Activated CD4-positive, alpha-beta T cell treated with anti-CD3 and anti-CD28 coated beads for 36 hours (primary cell): ENCODE measurements at regions not wholly inside any gene's neighbourhood (a gene's known extent, or its start where the extent isn't known, plus 50 kb on each side); places are given as distances from the start of the nearest gene placed in this dataset.
A peak's percentile ranks its signal among the peaks of the same experiment; 100 is the strongest.
"Not testable (repeated sequence)": the region's sequence is repeated elsewhere in the genome, so short reads cannot be mapped to it uniquely, and the experiment has no call there.

Source experiments
- ATAC-seq: fragments of 200-7000 bp; cut with Tn5 transposase; one replicate; pipeline ENCODE4 v1.10.0; 2021; ENCODE audit warnings: mild to moderate bottlenecking, moderate library complexity
- CTCF ChIA-PET: fragments of 350-600 bp; sonication (Branson Sonifier 250); formaldehyde crosslinking; loops from one replicate; lab custom pipeline; 2021; ENCODE audit warnings: antibody characterized with exemption; lab: Charles Lee
- POLR2A ChIA-PET: fragments of 350-600 bp; sonication (Branson Sonifier 250); formaldehyde crosslinking; loops from one replicate; lab custom pipeline; 2021; ENCODE audit warnings: antibody characterized with exemption, inconsistent platforms; lab: Charles Lee
- DNase-seq: peaks from one replicate; pipeline ENCODE4 v3.0.0-alpha.2; 2020
- H3K27ac Mint-ChIP-seq: one replicate; pipeline ENCODE4 v1.8.0; 2021; ENCODE audit warnings: mixed read lengths
- H3K27me3 Mint-ChIP-seq: one replicate; pipeline ENCODE4 v1.8.0; 2021; ENCODE audit warnings: mixed read lengths
- H3K36me3 Mint-ChIP-seq: one replicate; pipeline ENCODE4 v1.8.0; 2021; ENCODE audit warnings: low read depth, mixed read lengths
- H3K4me1 Mint-ChIP-seq: one replicate; pipeline ENCODE4 v1.8.0; 2021; ENCODE audit warnings: mixed read lengths
- H3K4me3 Mint-ChIP-seq: one replicate; pipeline ENCODE4 v1.8.0; 2021; ENCODE audit warnings: mild to moderate bottlenecking, moderate library complexity, mixed read lengths
- H3K9me3 Mint-ChIP-seq: one replicate; pipeline ENCODE4 v1.8.0; 2021; ENCODE audit warnings: low read depth, mixed read lengths
- intact Hi-C, 2 experiments: fragments of 100-400 bp; cut with DNase I in 1 of 2; cut with micrococcal nuclease in 1 of 2; formaldehyde crosslinking; loops; one replicate each; pipeline versions ENCODE4 v1.14.2 to v1.15.1; 2022 to 2024; cut with DNase I, micrococcal nuclease

DNA sequence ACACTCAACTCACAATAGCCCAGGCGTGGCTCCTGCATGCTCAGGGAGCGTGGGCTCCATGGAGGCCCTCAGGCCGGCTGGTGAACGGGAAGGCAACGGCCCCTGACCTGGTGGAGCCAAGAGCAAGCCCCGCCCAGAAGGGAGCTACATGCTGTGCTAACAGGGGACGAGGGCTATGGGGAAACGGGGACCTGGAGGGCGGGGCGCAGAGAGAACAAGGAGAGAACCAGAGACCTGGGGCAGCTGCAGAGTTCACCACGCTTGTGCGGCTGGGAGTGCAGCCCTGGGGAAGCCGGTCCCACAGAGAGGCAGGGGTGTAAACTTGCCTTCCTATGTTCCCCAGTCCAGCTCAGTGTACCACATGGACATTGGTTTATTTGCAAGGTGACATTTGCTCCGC is 69.2 kb upstream of the PPP2R2D start:
- no peak for ATAC-seq
- Mint-ChIP-seq H3K4me1 (no peaks in the 10 kb centered on the region), H3K9me3 (peaks cover 3% of the 10 kb centered on the region), H3K4me3 (no peak overlapping the region), H3K36me3 (no peaks in the 10 kb centered on the region), H3K27ac (no peak overlapping the region), H3K27me3 (peaks cover 13% of the 10 kb centered on the region)
- POLR2A ChIA-PET, result no interaction called here
- no peak for DNase-seq
- intact Hi-C loops, result no loop called here
- CTCF ChIA-PET, result no interaction called here

DNA sequence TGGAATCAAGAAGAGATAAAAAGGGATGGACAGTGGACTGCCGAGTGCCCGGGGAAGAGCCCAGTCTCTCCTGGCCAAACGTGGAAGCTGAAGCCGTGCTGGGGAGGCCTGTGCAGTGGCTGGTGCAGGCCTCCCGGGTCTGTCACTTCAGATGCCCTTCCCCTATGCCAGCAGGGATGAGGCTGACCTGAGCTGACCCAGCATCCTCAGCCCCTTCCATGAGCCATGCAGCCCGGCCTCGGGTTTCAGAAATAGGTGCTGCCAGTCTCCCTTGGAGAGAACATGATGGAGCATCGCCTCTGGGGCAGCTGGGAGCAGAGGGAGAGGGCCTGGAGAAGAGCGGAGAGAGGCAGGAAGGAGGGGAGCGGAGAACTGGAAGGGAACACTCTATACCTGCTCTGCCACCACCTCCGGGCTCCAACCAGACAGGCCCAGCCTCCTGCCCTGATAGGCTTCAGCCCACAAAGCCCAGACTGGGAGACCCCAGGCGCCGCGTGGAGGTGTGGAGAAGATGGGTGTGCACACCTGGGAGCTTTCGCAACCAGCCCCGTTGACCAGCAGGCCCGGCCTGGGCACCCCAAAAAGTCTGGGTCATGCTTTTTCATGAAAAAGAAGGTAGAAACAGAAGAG is 68.6 kb upstream of the PPP2R2D start:
- DNase-seq, result no peak
- POLR2A ChIA-PET, result no interaction called here
- CTCF ChIA-PET, result no interaction called here
- no peaks in the 10 kb centered on the region for H3K36me3 Mint-ChIP-seq
- intact Hi-C loops, result no loop called here
- ATAC-seq, result no peak
- H3K4me1 Mint-ChIP-seq, result no peaks in the 10 kb centered on the region
- peaks cover 13% of the 10 kb centered on the region for H3K27me3 Mint-ChIP-seq
- peaks cover 3% of the 10 kb centered on the region for H3K9me3 Mint-ChIP-seq
- H3K4me3 Mint-ChIP-seq, result no peak overlapping the region
- no peak overlapping the region for H3K27ac Mint-ChIP-seq

DNA sequence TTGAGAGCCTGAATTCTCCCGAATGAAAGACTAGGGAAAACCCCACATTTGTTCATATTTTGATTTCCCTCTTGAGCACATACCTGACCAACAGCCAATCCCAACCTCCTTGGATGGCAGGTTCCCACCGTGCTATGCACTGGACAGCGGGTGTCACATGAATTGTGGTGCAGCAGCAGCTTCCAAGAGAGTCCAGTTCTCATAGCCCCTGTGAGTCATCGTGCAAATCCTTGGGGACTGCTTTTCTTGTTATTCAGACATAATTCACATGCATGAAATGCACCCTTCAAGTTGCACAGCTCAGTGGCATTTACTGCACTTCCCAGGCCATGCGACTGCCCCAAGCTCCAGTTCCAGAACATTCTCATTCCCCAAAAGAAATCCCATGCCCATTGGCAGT is 67.8 kb upstream of the PPP2R2D start:
- H3K36me3 Mint-ChIP-seq, result no peaks in the 10 kb centered on the region
- H3K4me1 Mint-ChIP-seq, result no peaks in the 10 kb centered on the region
- no peak overlapping the region for H3K4me3 Mint-ChIP-seq
- peaks cover 8% of the 10 kb centered on the region for H3K27me3 Mint-ChIP-seq
- CTCF ChIA-PET, result no interaction called here
- POLR2A ChIA-PET, result no interaction called here
- ATAC-seq, result no peak
- intact Hi-C loops, result no loop called here
- no peaks in the 10 kb centered on the region for H3K9me3 Mint-ChIP-seq
- no peak overlapping the region for H3K27ac Mint-ChIP-seq
- no peak for DNase-seq

DNA sequence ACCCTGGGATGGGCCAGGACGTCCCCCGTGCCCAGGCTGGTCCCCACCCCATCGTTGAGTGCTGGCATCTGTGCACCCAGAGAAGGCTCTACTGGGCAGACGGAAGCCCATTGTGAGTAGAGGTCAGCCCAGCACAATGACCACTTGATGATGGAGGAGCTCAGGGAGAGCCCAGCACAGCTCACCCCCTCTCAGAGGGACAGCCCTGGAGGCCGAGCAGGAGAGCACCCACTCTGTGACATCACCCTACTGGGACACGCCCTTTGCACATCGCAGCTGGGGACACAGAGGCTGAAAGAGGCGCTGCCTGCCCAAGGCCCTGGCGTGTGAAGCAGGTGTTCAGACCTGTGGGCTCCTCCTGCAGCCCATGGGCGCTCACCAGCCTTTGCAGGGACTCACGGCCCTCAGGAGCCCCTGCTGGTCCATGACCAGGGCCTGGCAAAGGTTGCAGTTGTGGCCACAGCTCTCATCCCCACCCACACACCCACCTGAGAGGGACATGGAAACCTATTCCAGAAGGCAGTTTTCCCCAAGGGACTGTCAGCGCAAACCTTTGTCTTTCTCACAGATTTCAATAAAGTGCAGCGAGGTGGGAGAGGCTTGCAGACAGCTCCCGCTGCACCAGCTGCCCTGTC is 67.2 kb upstream of the PPP2R2D start:
- H3K27ac Mint-ChIP-seq, result no peak overlapping the region
- CTCF ChIA-PET, result no interaction called here
- DNase-seq, result no peak
- H3K36me3 Mint-ChIP-seq, result no peaks in the 10 kb centered on the region
- H3K4me3 Mint-ChIP-seq, result no peak overlapping the region
- no peaks in the 10 kb centered on the region for H3K4me1 Mint-ChIP-seq
- H3K9me3 Mint-ChIP-seq, result no peaks in the 10 kb centered on the region
- POLR2A ChIA-PET, result no interaction called here
- no peak for ATAC-seq
- H3K27me3 Mint-ChIP-seq, result peaks cover 8% of the 10 kb centered on the region
- intact Hi-C loops, result no loop called here

DNA sequence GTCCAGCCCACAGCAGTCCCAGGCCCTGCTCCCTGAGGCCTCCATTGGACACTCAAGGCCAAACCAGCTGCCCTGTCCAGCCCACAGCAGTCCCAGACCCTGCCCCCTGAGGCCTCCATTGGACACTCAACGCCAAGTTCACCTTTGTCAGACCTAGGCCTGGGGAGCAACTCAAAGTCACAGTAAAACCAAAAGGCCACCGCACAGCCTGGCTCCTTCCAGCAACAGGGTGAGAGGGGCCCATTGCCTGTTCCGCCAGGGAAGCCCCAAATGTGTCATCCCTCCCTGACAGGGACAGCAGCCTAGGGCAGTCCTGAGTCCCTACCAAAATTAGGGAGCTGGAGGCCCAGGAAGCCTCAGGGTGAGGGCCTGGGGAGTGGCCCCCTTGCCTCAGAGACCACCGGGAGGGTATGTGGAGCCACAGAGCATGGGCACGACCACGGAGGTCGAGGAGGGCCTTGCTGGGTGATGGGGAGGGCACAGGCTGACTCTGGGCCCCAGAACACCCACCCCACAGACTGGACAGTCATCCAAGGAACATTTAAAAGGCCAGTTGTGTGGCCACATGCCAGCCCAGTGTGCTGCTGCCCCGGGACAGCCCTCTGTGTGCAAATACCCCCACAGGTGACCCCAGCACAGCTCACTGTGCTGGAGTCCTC is 66.5 kb upstream of the PPP2R2D start:
- H3K9me3 Mint-ChIP-seq, result no peaks in the 10 kb centered on the region

DNA sequence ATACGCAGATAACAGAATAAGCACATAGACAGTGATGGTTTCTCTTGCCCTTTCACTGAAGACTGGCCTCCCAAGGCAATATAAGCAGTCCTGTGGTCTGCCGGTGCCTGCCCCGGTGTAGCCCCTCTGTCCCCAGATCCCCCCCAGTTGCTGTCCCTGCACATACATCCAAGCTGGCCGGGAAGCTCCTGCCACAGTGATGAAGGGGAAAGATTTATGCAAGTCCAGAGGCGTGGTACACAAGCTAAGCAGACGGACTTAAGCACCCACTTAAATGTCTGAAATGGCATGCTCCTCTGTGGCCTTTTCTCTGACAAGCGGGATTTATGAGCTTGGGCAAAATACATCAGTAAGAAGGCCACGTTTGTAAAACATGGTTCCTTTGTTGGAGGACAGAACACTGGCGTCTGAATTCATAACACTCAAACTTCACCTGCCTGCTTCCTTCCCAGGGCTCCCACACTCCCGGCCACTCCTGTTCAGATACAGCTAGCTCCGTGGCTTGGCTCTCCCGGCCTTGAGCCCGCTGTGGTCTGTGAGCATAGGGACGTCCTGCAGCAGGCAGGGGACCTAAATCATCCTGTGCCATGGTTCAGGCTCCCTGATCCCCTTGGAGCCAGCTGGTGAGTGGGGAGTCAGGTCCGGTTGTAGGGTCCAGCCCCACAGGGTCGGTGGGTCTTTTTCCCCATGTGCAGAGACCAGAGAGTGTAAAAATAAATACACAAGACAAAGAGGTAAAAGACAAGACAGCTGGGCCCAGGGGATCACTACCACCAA is 61.7 kb upstream of the PPP2R2D start:
- H3K9me3 Mint-ChIP-seq, result no peaks in the 10 kb centered on the region
- intact Hi-C loops, result no loop called here

More for the DNA sequence above, 66.5 kb upstream of the PPP2R2D start:
- Mint-ChIP-seq H3K27me3 (peaks cover 6% of the 10 kb centered on the region), H3K27ac (no peak overlapping the region), H3K4me1 (no peaks in the 10 kb centered on the region), H3K36me3 (no peaks in the 10 kb centered on the region), H3K4me3 (no peak overlapping the region)
- intact Hi-C loops, result no loop called here
- ChIA-PET CTCF (no interaction called here), POLR2A (no interaction called here)
- DNase-seq (no peak), ATAC-seq (no peak)

DNA sequence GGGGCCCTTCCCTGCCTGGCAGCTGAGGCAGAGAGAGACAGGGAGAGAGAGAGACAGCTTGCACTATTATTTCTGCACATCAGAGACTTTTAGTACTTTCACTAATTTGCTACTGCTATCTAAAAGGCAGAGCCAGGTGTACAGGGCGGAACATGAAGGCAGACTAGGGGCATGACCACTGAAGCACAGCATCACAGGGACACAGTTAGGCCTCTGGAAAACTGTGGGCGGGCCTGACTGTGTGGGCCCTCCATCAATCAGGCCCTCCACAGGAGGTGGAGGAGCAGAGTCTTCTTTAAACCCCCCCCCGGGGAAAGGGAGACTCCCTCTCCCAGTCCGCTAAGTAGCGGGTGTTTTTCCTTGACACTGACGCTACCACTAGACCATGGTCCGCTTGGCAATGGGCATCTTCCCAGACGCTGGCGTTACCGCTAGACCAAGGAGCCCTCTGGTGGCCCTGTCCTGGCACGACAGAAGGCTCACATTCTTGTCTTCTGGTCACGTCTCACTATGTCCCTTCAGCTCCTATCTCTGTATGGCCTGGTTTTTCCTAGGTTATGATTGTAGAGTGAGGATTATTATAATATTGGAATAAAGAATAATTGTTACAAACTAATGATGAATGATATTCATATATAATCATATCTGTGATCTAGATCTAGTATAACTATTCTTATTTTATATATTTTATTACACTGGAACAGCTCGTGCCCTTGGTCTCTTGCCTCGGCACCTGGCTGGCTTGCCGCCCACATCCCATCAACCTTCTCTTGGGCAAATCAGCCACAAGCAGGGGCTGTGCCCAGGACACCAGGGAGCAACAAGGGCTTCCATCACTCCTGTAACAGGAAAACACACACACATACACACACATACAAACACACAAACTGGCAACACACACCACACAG is 60.7 kb upstream of the PPP2R2D start:
- DNase-seq, result peak; percentile 15
- H3K27me3 Mint-ChIP-seq, CTCF ChIA-PET, H3K4me3 Mint-ChIP-seq, ATAC-seq, H3K27ac Mint-ChIP-seq, intact Hi-C loops, H3K4me1 Mint-ChIP-seq, H3K36me3 Mint-ChIP-seq, H3K9me3 Mint-ChIP-seq, POLR2A ChIA-PET: not testable (repeated sequence)

More for the DNA sequence above, 61.7 kb upstream of the PPP2R2D start:
- H3K4me1 Mint-ChIP-seq, result no peaks in the 10 kb centered on the region
- H3K36me3 Mint-ChIP-seq, result no peaks in the 10 kb centered on the region
- H3K4me3 Mint-ChIP-seq, result no peak overlapping the region
- ATAC-seq (no peak), DNase-seq (no peak)
- no peak overlapping the region for H3K27ac Mint-ChIP-seq
- ChIA-PET POLR2A (no interaction called here), CTCF (no interaction called here)
- H3K27me3 Mint-ChIP-seq, result no peaks in the 10 kb centered on the region

DNA sequence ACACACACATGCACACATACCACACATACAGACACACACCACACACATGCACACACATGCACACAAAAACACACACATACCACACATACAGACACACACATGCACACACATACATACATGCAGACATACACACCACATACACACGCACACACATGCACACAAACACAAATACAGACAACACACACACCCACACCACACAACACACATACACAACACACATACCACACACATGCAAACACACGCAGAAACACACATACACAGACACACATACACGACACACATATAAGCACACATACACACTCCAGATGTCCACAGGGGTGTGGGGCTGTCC is 60.1 kb upstream of the PPP2R2D start:
- Mint-ChIP-seq H3K36me3 (no peaks in the 10 kb centered on the region), H3K4me1 (no peaks in the 10 kb centered on the region), H3K9me3 (no peaks in the 10 kb centered on the region), H3K27me3 (no peaks in the 10 kb centered on the region), H3K4me3 (no peak overlapping the region), H3K27ac (no peak overlapping the region)
- intact Hi-C loops, result no loop called here
- no peak for DNase-seq
- CTCF ChIA-PET, result no interaction called here
- POLR2A ChIA-PET, result no interaction called here
- no peak for ATAC-seq

DNA sequence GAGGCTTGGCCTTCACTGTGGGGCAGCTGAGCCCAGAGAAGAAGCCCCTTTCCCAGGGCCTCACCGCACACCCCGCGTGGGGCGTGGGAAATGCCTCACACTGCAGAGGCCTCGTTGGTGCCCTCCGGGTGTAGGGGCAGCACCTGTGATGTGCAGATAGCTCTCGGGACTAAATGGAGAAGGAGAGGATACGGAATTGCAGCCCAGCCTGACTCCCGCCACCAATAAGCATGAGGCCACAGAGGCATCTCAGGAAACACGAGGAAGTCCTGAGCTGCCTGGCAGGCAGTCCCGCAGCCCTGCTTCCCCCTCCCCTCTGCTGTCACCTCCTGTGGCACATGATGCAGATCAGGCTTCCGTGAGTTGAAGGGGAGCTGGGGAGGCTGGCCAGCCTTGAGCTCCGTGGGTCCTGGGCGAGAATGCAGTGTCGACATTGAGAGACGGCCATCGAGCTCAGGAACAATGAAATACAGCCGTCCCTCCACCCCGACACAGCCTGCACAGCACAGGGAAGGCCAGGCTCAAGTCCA is 59.6 kb upstream of the PPP2R2D start:
- intact Hi-C loops, result no loop called here
- Mint-ChIP-seq H3K4me3 (no peak overlapping the region), H3K27me3 (no peaks in the 10 kb centered on the region), H3K36me3 (no peaks in the 10 kb centered on the region), H3K27ac (no peak overlapping the region), H3K9me3 (no peaks in the 10 kb centered on the region), H3K4me1 (no peaks in the 10 kb centered on the region)
- ChIA-PET POLR2A (no interaction called here), CTCF (interaction anchor here (0.6 kb wide), 1 partner anchor 34 kb away, joined by 3 read pairs; no protein-coding TSS in a partner anchor)
- DNase-seq (peak; percentile 1), ATAC-seq (no peak)

DNA sequence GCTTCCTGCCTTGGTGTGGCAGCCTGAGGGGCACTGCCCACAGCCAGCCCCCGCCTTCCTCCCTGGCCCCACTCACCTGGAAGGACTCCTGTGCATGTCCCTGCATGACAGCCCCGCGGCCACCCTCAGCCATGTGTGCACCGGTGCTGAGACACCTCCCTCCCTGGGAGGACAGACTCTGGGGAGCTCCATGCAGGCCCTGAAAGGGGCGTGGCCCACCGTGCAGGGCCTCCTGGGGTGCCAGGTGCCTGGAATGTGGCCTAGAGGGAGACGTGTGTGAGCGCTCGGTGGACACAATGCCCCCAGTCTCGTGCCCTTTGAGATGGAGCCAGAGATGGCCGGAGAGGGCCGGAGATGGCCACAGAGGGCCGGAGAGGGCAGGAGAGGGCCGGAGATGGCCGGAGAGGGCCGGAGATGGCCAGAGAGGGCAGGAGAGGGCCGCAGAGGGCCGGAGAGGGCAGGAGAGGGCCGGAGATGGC is 59.1 kb upstream of the PPP2R2D start:
- ChIA-PET POLR2A (no interaction called here), CTCF (interaction anchor here (0.6 kb wide), 1 partner anchor 33 kb away, joined by 3 read pairs; no protein-coding TSS in a partner anchor)
- Mint-ChIP-seq H3K36me3 (no peaks in the 10 kb centered on the region), H3K27me3 (no peaks in the 10 kb centered on the region), H3K4me3 (no peak overlapping the region), H3K27ac (no peak overlapping the region), H3K4me1 (no peaks in the 10 kb centered on the region), H3K9me3 (no peaks in the 10 kb centered on the region)
- intact Hi-C loops, result no loop called here
- no peak for ATAC-seq
- DNase-seq, result peak; percentile 3
